ENCODE measurements at regions not wholly inside any gene's neighbourhood (a gene's known extent, or its start where the extent isn't known, plus 50 kb on each side); places are given as distances from the start of the nearest gene placed in this dataset.

DNA sequence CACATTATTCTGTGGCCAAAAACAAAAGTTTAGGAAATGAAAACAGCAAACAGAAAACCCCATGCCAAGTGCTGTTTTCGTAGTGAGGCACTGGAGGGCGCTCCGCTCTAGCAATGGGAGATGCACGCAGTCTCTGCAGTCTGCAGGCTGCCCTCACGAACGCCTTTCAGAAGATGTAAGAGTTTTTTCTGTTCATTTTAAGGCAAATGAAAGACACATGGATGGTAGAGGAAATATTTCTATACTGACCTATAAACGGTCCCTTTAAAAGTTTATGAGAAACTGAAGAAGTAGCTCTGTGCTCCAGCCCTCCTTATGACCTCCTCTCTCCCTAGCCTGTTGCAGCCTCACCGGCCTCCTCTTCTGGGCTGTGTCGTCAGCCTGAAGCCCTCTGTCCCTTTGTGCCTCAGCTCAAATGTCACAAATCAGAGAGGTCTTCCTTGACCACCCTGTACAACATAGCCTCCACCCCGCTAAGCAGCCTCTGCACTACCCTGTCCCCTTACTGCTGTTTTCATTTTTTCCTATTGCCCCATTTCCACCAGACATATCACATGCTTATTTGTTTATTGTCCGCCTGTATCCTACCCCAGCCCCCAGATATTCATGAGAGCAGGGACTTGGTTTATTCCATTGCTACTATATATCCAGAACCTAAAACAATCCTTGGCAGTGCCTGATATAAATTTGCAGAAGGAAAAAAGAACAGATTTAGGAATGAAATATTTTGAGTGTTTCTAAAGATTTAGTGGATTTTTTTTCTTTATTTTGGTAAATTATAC lies 116.4 kb downstream of the TM9SF2 start:
- intact Hi-C loops (cut with micrococcal nuclease) = no loop called here

DNA sequence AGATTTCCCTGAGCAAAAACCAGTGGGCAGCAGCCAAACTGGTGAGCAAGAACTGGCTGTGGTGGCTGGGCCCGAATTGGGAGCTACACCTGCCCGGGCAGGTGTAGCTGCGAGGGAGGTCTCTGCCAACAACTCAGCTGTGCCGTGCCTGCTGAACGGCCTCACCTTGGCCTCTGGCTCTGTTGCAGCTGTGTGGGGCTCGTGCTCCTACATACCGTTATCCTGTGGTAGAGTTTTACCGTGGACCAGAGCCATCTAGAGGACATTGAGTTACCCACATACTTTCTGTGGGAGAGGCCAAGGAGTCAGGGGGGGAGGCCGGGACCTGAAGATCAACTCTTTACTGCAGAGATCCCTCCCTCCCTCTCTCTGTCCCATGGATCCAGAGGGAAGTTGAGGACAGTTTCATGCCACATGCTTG lies 113.2 kb downstream of the TM9SF2 start:
- intact Hi-C loops (cut with micrococcal nuclease) = loop anchor here (1.0 kb wide), 1 partner anchor 86 kb away; no protein-coding TSS in a partner anchor

All from T-helper 2 cell treated with Interferon-gamma antibody and Interleukin-4, amounts not matched to agents 100 ng/mL and 5 ng/mL, for 36 hours (primary cell).